Kidney glomerular epithelial cell (primary cell): ENCODE measurements at regions not wholly inside any gene's neighbourhood (a gene's known extent, or its start where the extent isn't known, plus 50 kb on each side); places are given as distances from the start of the nearest gene placed in this dataset.
A peak's percentile ranks its signal among the peaks of the same experiment; 100 is the strongest.
"Not testable (repeated sequence)": the region's sequence is repeated elsewhere in the genome, so short reads cannot be mapped to it uniquely, and the experiment has no call there.

Experiments
- DNase-seq: peaks from one replicate; lab custom pipeline; 2025; lab: John Stamatoyannopoulos, UW

GRCh38 chr2:83054751-83055150 is 1404.3 kb downstream of the SUCLG1 start:
- DNase-seq = peak; percentile 27

- DNase-seq = no peak
Measured at GRCh38 chr2:83051538-83052170, 1407.4 kb downstream of the SUCLG1 start.

- DNase-seq = no peak
Measured at GRCh38 chr2:83042053-83042452, 1417.0 kb downstream of the SUCLG1 start.

GRCh38 chr2:83022631-83023210 is 1436.4 kb downstream of the SUCLG1 start:
- DNase-seq = no peak

- no peak for DNase-seq
Measured at GRCh38 chr2:83017366-83018090, 1441.6 kb downstream of the SUCLG1 start.

GRCh38 chr2:83016343-83017110 is 1442.6 kb downstream of the SUCLG1 start:
- DNase-seq = no peak

GRCh38 chr2:83015900-83016299 is 1443.2 kb downstream of the SUCLG1 start:
- no peak for DNase-seq

GRCh38 chr2:83015035-83015715 is 1443.9 kb downstream of the SUCLG1 start:
- DNase-seq = no peak

- DNase-seq = no peak
Measured at GRCh38 chr2:83014462-83014861, 1444.6 kb downstream of the SUCLG1 start.

GRCh38 chr2:83006961-83007360 is 1452.1 kb downstream of the SUCLG1 start:
- no peak for DNase-seq

GRCh38 chr2:83003555-83003954 is 1455.5 kb downstream of the SUCLG1 start:
- no peak for DNase-seq

- DNase-seq = no peak
Measured at GRCh38 chr2:83002706-83003105, 1456.4 kb downstream of the SUCLG1 start.

GRCh38 chr2:82998781-82999180 is 1460.3 kb downstream of the SUCLG1 start:
- DNase-seq = no peak

- no peak for DNase-seq
Measured at GRCh38 chr2:82996217-82996616, 1462.9 kb downstream of the SUCLG1 start.

- DNase-seq = no peak
Measured at GRCh38 chr2:82994151-82994550, 1464.9 kb downstream of the SUCLG1 start.

- peak; percentile 50 for DNase-seq
Measured at GRCh38 chr2:82993609-82994008, 1465.5 kb downstream of the SUCLG1 start.

- no peak for DNase-seq
Measured at GRCh38 chr2:82992968-82993367, 1466.1 kb downstream of the SUCLG1 start.

- DNase-seq = not testable (repeated sequence)
Measured at GRCh38 chr2:82987706-82988105, 1471.4 kb downstream of the SUCLG1 start.

- DNase-seq = no peak
Measured at GRCh38 chr2:82986899-82987298, 1472.2 kb downstream of the SUCLG1 start.

- no peak for DNase-seq
Measured at GRCh38 chr2:82985572-82986197, 1473.4 kb downstream of the SUCLG1 start.

GRCh38 chr2:82968358-82968757 is 1490.7 kb downstream of the SUCLG1 start:
- DNase-seq = no peak

- DNase-seq = no peak
Measured at GRCh38 chr2:82964341-82964740, 1494.7 kb downstream of the SUCLG1 start.
